IMR-90 (cell line): ENCODE measurements at regions not wholly inside any gene's neighbourhood (a gene's known extent, or its start where the extent isn't known, plus 50 kb on each side); places are given as distances from the start of the nearest gene placed in this dataset.

Experiments used
- ATAC-seq: fragments of 200-7000 bp; cut with Tn5 transposase; 2 replicates; pipeline ENCODE4 v1.9.1; 2020; ENCODE audit warnings: low read depth, mild to moderate bottlenecking, moderate library complexity
- BruUV-seq: library from RNA; stranded (reverse); fragments of 400-500 nt; replicated peaks from 2 replicates; lab custom pipeline; 2021; lab: Mats Ljungman, UMichigan
- CTCF ChIA-PET: fragments of 300-600 bp; formaldehyde crosslinking; extraction: SDS; loops from one replicate; lab custom pipeline; 2021; ENCODE audit warnings: antibody characterized with exemption; lab: Yijun Ruan, JAX
- POLR2A ChIA-PET: fragments of 300-600 bp; sonication (Branson Sonifier 250); formaldehyde crosslinking; loops from one replicate; lab custom pipeline; 2022; ENCODE audit warnings: antibody characterized with exemption; ENCODE audit not compliant: unreplicated experiment; lab: Charles Lee
- DNase-seq: peaks from one replicate; pipeline ENCODE4 v3.0.0; 2013
- H2AFZ ChIP-seq: replicated peaks from 2 replicates; pipeline ENCODE3; 2013; ENCODE audit warnings: low read length, mild to moderate bottlenecking; ENCODE audit not compliant: poor library complexity
- H2AK5ac ChIP-seq: 2 replicates; pipeline ENCODE4 v1.6.1; 2013; ENCODE audit warnings: low read depth, low read length, inconsistent platforms
- H2AK9ac ChIP-seq: replicated peaks from 2 replicates; pipeline ENCODE3; 2013; ENCODE audit warnings: mild to moderate bottlenecking, low read depth, low read length, moderate library complexity; ENCODE audit not compliant: poor library complexity
- H2BK120ac ChIP-seq: 2 replicates; pipeline ENCODE4 v1.6.1; 2013; ENCODE audit warnings: low read depth, low read length, inconsistent platforms
- H2BK15ac ChIP-seq: 3 replicates; pipeline ENCODE4 v1.6.1; 2013; ENCODE audit warnings: low read depth, low read length, inconsistent platforms
- H2BK20ac ChIP-seq: 2 replicates; pipeline ENCODE4 v1.6.1; 2013; ENCODE audit warnings: low read depth, mild to moderate bottlenecking, inconsistent platforms, low read length, moderate library complexity
- H2BK5ac ChIP-seq: 2 replicates; pipeline ENCODE4 v1.6.1; 2013; ENCODE audit warnings: mild to moderate bottlenecking, low read depth, low read length, inconsistent platforms; ENCODE audit not compliant: poor library complexity, severe bottlenecking
- H3K14ac ChIP-seq: replicated peaks from 2 replicates; pipeline ENCODE4 v1.6.1; 2013; ENCODE audit warnings: low read depth, low read length, inconsistent platforms
- H3K18ac ChIP-seq: 2 replicates; pipeline ENCODE4 v1.6.1; 2013; ENCODE audit warnings: low read depth, low read length, control low read depth
- H3K23ac ChIP-seq: 2 replicates; pipeline ENCODE4 v1.6.1; 2013; ENCODE audit warnings: low read depth, low read length, inconsistent platforms
- H3K27ac ChIP-seq: 2 replicates; pipeline ENCODE4 v1.5.1; 2013; ENCODE audit warnings: mild to moderate bottlenecking, control low read depth, low read length; ENCODE audit not compliant: insufficient read depth
- H3K27me3 ChIP-seq: 2 replicates; pipeline ENCODE4 v1.6.1; 2013; ENCODE audit warnings: low read length; ENCODE audit not compliant: control insufficient read depth, insufficient read depth
- H3K36me3 ChIP-seq: 2 replicates; pipeline ENCODE4 v1.6.1; 2013; ENCODE audit warnings: low read length, mixed read lengths; ENCODE audit not compliant: control insufficient read depth, insufficient read depth
- H3K4ac ChIP-seq: 2 replicates; pipeline ENCODE4 v1.6.1; 2013; ENCODE audit warnings: low read depth, low read length, inconsistent platforms
- H3K4me1 ChIP-seq: 2 replicates; pipeline ENCODE4 v1.6.1; 2013; ENCODE audit warnings: low read length, mixed read lengths; ENCODE audit not compliant: control insufficient read depth, insufficient read depth
- H3K4me2 ChIP-seq: 2 replicates; pipeline ENCODE4 v1.6.1; 2013; ENCODE audit warnings: low read depth, mild to moderate bottlenecking, control low read depth, low read length, moderate library complexity
- H3K4me3 ChIP-seq: 2 replicates; pipeline ENCODE4 v1.5.1; 2013; ENCODE audit warnings: low read depth, mild to moderate bottlenecking, control low read depth, low read length, moderate library complexity; ENCODE audit not compliant: insufficient read depth
- H3K56ac ChIP-seq: 2 replicates; pipeline ENCODE4 v1.6.1; 2013; ENCODE audit warnings: low read length, inconsistent platforms; ENCODE audit not compliant: insufficient read depth; ENCODE audit errors: extremely low read depth
- H3K79me1 ChIP-seq, 2 experiments: 2 replicates each; pipeline ENCODE4 v1.6.1; 2013; ENCODE audit warnings: low read length in 2 of 2, inconsistent platforms in 1 of 2, low read depth in 1 of 2
- H3K9ac ChIP-seq: 2 replicates; pipeline ENCODE4 v1.6.1; 2013; ENCODE audit warnings: low read depth, low read length, control low read depth
- H3K9me1 ChIP-seq: 2 replicates; pipeline ENCODE4 v1.6.1; 2013; ENCODE audit warnings: low read length, inconsistent platforms; ENCODE audit not compliant: insufficient read depth
- H3K9me3 ChIP-seq: 2 replicates; pipeline ENCODE4 v1.6.1; 2013; ENCODE audit warnings: low read length; ENCODE audit not compliant: control insufficient read depth, insufficient read depth
- H4K20me1 ChIP-seq: 2 replicates; pipeline ENCODE4 v1.6.1; 2013; ENCODE audit warnings: low read length, inconsistent platforms; ENCODE audit not compliant: insufficient read depth
- H4K5ac ChIP-seq: 2 replicates; pipeline ENCODE4 v1.6.1; 2013; ENCODE audit warnings: mild to moderate bottlenecking, low read depth, low read length, control low read depth
- H4K8ac ChIP-seq, 2 experiments: 2 replicates each; pipeline ENCODE4 v1.6.1; 2013; ENCODE audit warnings: low read depth in 2 of 2, low read length in 2 of 2, control low read depth in 1 of 2, inconsistent platforms in 1 of 2
- H4K91ac ChIP-seq: 2 replicates; pipeline ENCODE4 v1.6.1; 2013; ENCODE audit warnings: low read depth, low read length, inconsistent platforms; ENCODE audit not compliant: insufficient read depth
- BHLHE40 ChIP-seq: fragments of 150-350 bp; IDR thresholded peaks from 2 replicates; pipeline ENCODE4 v1.6.1; 2016; ENCODE audit warnings: mild to moderate bottlenecking, low read depth, low read length
- CEBPB ChIP-seq: IDR thresholded peaks from 2 replicates; pipeline ENCODE4 v1.6.1; 2012; ENCODE audit warnings: low read depth, low read length, improper control_type of control experiment
- CHD1 ChIP-seq: IDR thresholded peaks from 2 replicates; pipeline ENCODE4 v1.6.1; 2012; ENCODE audit warnings: low read depth, low read length, improper control_type of control experiment
- FOS ChIP-seq: fragments of 150-350 bp; IDR thresholded peaks from 2 replicates; pipeline ENCODE4 v1.6.1; 2016; ENCODE audit warnings: low read depth, low read length
- MAZ ChIP-seq: IDR thresholded peaks from 2 replicates; pipeline ENCODE4 v1.6.1; 2012; ENCODE audit warnings: low read depth, mild to moderate bottlenecking, low read length, improper control_type of control experiment, moderate library complexity, borderline replicate concordance
- NFE2L2 ChIP-seq: fragments of 150-350 bp; IDR thresholded peaks from 2 replicates; pipeline ENCODE4 v1.6.1; 2016; ENCODE audit warnings: low read depth, mild to moderate bottlenecking, low read length
- POLR2A ChIP-seq: IDR thresholded peaks from 2 replicates; pipeline ENCODE4 v1.6.1; 2012; ENCODE audit warnings: mild to moderate bottlenecking, low read depth, low read length
- RAD21 ChIP-seq: IDR thresholded peaks from 2 replicates; pipeline ENCODE4 v1.6.1; 2012; ENCODE audit warnings: low read length, improper control_type of control experiment
- RCOR1 ChIP-seq: IDR thresholded peaks from 2 replicates; pipeline ENCODE4 v1.6.1; 2012; ENCODE audit warnings: mild to moderate bottlenecking, low read length, improper control_type of control experiment; ENCODE audit not compliant: insufficient replicate concordance
- RFX5 ChIP-seq: IDR thresholded peaks from 2 replicates; pipeline ENCODE4 v1.8.0; 2012; ENCODE audit warnings: low read depth, mild to moderate bottlenecking, low read length, moderate library complexity
- SMC3 ChIP-seq: fragments of 150-350 bp; IDR thresholded peaks from 2 replicates; pipeline ENCODE4 v1.6.1; 2016; ENCODE audit warnings: low read depth, mild to moderate bottlenecking, antibody characterized with exemption, low read length, moderate library complexity
- WGBS, 2 experiments: methylation state at CpG; one replicate each; pipeline versions ENCODE4 v1.1.5 to v1.1.7; 2013; ENCODE audit warnings: missing lambda C conversion rate in 2 of 2; ENCODE audit not compliant: insufficient read length in 1 of 2; ENCODE audit errors: extremely low coverage in 2 of 2; 5-methylcytosine and 5-hydroxymethylcytosine counted together
- dilution Hi-C: fragments of 300-500 bp; cut with HindIII; formaldehyde crosslinking; loops from one replicate; pipeline ENCODE4 v1.14.3; 2018; ENCODE audit warnings: low sequenced_read_pairs; ENCODE audit not compliant: unreplicated experiment
- in situ Hi-C: fragments of 300-500 bp; cut with MboI; formaldehyde crosslinking; loops from 3 replicates; pipeline ENCODE4 v1.14.3; 2019; ENCODE audit warnings: low sequenced_read_pairs, inconsistent platforms, mixed read lengths
- intact Hi-C: fragments of 100-400 bp; cut with micrococcal nuclease; formaldehyde crosslinking; loops from 2 replicates; pipeline ENCODE4 v1.10.0; 2022
- TF ChIP-seq, protein P1 (sequence below): fragments of 150-350 bp; IDR thresholded peaks from 2 replicates; pipeline ENCODE4 v1.6.1; 2016; ENCODE audit warnings: low read depth, mild to moderate bottlenecking, low read length, moderate library complexity, borderline replicate concordance
- TF ChIP-seq, protein P2 (sequence below): conservative IDR thresholded peaks from 2 replicates; pipeline ENCODE4 v1.5.1; 2012; ENCODE audit warnings: mild to moderate bottlenecking, low read depth, low read length, improper control_type of control experiment

DNA sequence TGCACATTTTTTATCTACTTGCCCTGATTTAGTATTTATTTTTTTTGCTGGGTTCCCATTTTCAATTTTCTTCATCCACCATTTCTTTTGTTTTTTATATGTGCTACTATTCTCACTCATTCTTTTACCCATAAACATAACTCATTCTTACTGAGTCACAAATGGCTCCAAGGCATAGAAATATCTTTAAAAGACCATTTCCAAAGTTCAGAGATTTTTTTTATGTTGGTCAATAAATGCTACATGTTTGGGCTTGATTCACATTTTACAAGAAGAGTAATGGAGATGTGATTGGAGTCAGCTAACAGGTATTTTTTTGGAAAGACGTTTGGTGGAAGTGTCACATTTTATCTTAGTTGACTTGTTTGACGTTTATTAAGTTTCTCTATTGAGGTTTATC lies 1303.2 kb upstream of the LRRTM3 start:
- Histone ChIP-seq H3K4me2 (no peak overlapping the region), H3K23ac (no peak overlapping the region), H2AK5ac (no peak overlapping the region), H3K27ac (no peak overlapping the region), H2BK120ac (no peak overlapping the region), H3K9ac (no peak overlapping the region), H3K18ac (no peak overlapping the region), H3K4me3 (no peak overlapping the region), H3K9me1 (no peaks in the 10 kb centered on the region), H2BK5ac (no peak overlapping the region), H4K20me1 (no peaks in the 10 kb centered on the region), H4K5ac (no peak overlapping the region), H3K27me3 (no peaks in the 10 kb centered on the region), H2BK20ac (no peak overlapping the region), H3K4ac (no peak overlapping the region), H4K91ac (no peak overlapping the region), H3K4me1 (no peaks in the 10 kb centered on the region), H2AK9ac (no peak overlapping the region), H3K56ac (no peak overlapping the region), H3K36me3 (no peaks in the 10 kb centered on the region), H2AFZ (no peak overlapping the region), H4K8ac (no peak overlapping the region), H2BK15ac (no peak overlapping the region), H3K14ac (no peak overlapping the region), H3K9me3 (no peaks in the 10 kb centered on the region), H3K79me1 (no peaks in the 10 kb centered on the region)
- in situ Hi-C loops = no loop called here
- no peak for TF ChIP-seq FOS
- TF ChIP-seq MAZ = no peak
- TF ChIP-seq RFX5 = no peak
- TF ChIP-seq NFE2L2 = no peak
- TF ChIP-seq BHLHE40 = no peak
- TF ChIP-seq, protein P1, sequence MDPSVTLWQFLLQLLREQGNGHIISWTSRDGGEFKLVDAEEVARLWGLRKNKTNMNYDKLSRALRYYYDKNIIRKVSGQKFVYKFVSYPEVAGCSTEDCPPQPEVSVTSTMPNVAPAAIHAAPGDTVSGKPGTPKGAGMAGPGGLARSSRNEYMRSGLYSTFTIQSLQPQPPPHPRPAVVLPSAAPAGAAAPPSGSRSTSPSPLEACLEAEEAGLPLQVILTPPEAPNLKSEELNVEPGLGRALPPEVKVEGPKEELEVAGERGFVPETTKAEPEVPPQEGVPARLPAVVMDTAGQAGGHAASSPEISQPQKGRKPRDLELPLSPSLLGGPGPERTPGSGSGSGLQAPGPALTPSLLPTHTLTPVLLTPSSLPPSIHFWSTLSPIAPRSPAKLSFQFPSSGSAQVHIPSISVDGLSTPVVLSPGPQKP = no peak
- no peak for TF ChIP-seq CHD1
- no peak for TF ChIP-seq RAD21
- no peak for TF ChIP-seq SMC3
- TF ChIP-seq RCOR1 = no peak
- TF ChIP-seq CEBPB = no peak
- TF ChIP-seq, protein P2, sequence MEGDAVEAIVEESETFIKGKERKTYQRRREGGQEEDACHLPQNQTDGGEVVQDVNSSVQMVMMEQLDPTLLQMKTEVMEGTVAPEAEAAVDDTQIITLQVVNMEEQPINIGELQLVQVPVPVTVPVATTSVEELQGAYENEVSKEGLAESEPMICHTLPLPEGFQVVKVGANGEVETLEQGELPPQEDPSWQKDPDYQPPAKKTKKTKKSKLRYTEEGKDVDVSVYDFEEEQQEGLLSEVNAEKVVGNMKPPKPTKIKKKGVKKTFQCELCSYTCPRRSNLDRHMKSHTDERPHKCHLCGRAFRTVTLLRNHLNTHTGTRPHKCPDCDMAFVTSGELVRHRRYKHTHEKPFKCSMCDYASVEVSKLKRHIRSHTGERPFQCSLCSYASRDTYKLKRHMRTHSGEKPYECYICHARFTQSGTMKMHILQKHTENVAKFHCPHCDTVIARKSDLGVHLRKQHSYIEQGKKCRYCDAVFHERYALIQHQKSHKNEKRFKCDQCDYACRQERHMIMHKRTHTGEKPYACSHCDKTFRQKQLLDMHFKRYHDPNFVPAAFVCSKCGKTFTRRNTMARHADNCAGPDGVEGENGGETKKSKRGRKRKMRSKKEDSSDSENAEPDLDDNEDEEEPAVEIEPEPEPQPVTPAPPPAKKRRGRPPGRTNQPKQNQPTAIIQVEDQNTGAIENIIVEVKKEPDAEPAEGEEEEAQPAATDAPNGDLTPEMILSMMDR = no peak
- TF ChIP-seq POLR2A = no peak
- intact Hi-C loops = no loop called here
- ChIA-PET POLR2A (no interaction called here), CTCF (no interaction called here)
- ATAC-seq (no peak), DNase-seq (no peak)
- no CpG with 5 or more reads among the region's 2 CpGs for WGBS, 2 experiments
- BruUV-seq = no TSS peak
- dilution Hi-C loops = no loop called here
